Mesodermal cell (in vitro differentiated cells): ENCODE measurements at regions not wholly inside any gene's neighbourhood (a gene's known extent, or its start where the extent isn't known, plus 50 kb on each side); places are given as distances from the start of the nearest gene placed in this dataset.

Source experiments
- H3K27ac ChIP-seq: 2 replicates; pipeline ENCODE4 v1.7.0; 2013; ENCODE audit warnings: mild to moderate bottlenecking, low read depth, low read length, moderate library complexity; ENCODE audit not compliant: severe bottlenecking
- H3K36me3 ChIP-seq: 2 replicates; pipeline ENCODE4 v1.7.1; 2013; ENCODE audit warnings: mild to moderate bottlenecking, low read length, moderate library complexity; ENCODE audit not compliant: control insufficient read depth, insufficient read depth
- H3K4me1 ChIP-seq: one replicate; pipeline ENCODE4 v1.7.1; 2013; ENCODE audit warnings: mild to moderate bottlenecking, low read length; ENCODE audit not compliant: insufficient read depth, control insufficient read depth, poor library complexity, severe bottlenecking
- H3K4me3 ChIP-seq: 2 replicates; pipeline ENCODE4 v1.7.0; 2013; ENCODE audit warnings: low read length, control low read depth, mild to moderate bottlenecking; ENCODE audit not compliant: insufficient read depth, poor library complexity, severe bottlenecking; ENCODE audit errors: extremely low read depth
- H3K9me3 ChIP-seq: 2 replicates; pipeline ENCODE4 v1.7.1; 2013; ENCODE audit warnings: mild to moderate bottlenecking, low read length, moderate library complexity; ENCODE audit not compliant: control insufficient read depth
- WGBS, 2 experiments: methylation state at CpG; one replicate each; pipeline ENCODE4 v1.1.5; 2013; ENCODE audit warnings: missing lambda C conversion rate in 2 of 2; ENCODE audit not compliant: insufficient coverage in 2 of 2; 5-methylcytosine and 5-hydroxymethylcytosine counted together

DNA sequence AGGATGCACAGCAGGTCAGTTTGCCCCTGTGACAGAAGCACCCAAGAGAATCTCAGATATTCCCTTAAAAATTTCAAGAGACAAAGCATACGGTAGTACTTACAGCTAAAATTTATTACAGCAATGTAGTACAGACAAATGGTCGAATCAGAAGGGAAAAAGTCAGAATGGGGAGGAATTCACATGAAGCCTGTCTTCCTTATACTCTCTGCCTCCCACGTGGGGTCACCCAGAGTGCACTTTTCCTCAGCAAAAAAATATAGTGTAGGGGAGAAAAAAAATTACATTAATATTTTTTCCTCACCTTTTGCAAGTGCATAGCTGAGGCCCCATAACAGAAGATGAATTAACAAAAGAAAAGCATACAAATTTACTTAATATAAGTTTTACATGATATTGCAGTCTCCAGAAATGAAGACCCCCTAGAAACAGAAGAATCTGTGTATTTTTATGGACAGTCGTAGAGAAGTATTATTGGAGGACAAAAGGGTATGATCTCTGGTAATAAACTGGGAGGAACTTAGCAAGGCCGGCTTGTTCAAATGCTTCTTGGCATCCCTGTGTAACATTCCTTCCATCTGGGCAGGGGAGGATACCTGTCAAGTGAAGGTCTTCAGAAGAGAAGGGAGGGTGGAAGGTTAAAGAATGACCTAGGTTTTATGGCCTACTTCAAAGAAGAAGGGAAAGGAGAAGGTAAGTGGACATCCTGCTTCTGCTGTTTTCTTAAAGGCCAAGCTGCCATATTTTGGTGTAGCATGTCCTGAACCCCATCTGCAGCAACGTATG, 270.6 kb upstream of the MAGI2 start:
- no peaks in the 10 kb centered on the region for H3K4me1 ChIP-seq
- H3K27ac ChIP-seq = no peak overlapping the region
- 86 to 100% methylated on average over 2 to 4 of the region's 6 CpGs for WGBS, 2 experiments
- H3K36me3 ChIP-seq = no peaks in the 10 kb centered on the region
- no peak overlapping the region for H3K4me3 ChIP-seq
- no peaks in the 10 kb centered on the region for H3K9me3 ChIP-seq

DNA sequence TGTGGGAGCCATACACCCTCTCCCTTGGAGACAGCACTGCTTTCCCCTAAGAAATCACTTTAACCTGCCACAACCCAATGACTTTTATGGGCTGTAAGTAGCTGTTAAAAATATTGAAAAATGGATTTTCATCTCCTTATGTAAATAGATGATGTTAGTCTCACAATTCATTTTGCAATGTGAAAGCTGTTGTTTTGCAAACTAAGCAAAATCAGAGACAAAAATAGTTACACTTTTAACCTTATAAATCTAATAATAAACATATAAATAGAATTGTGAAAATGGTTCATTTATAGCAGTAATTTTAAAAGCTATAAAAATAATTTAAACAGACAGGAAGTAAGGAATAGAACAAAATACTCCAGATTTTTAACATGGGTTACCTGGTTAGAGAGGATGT, 268.8 kb upstream of the MAGI2 start:
- Histone ChIP-seq H3K27ac (no peak overlapping the region), H3K4me3 (no peak overlapping the region), H3K36me3 (no peaks in the 10 kb centered on the region), H3K9me3 (no peaks in the 10 kb centered on the region), H3K4me1 (no peaks in the 10 kb centered on the region)

DNA sequence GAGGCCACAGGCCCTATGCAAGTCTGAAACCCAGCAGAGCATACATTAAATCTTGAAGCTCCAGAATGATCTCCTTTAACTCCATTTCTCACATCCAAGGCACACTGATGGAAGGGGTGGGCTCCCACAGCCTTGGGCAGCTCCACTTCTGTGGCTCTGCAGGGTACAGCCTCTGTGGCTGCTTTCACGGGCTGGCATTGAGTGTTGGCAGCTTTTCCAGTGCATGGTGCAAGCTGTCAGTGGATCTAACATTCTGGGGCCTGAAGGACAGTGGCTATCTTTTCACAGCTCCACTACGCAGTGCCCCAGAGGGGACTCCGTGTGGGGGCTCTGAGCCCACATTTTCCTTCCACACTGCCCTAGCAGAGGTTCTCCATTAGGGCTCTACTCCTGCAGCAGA, 265.7 kb upstream of the MAGI2 start:
- WGBS, 2 experiments = 88 to 90% methylated on average over 3 of the region's 3 CpGs
- H3K36me3 ChIP-seq = no peaks in the 10 kb centered on the region
- H3K4me1 ChIP-seq = no peaks in the 10 kb centered on the region
- no peak overlapping the region for H3K4me3 ChIP-seq
- no peak overlapping the region for H3K27ac ChIP-seq
- no peaks in the 10 kb centered on the region for H3K9me3 ChIP-seq

DNA sequence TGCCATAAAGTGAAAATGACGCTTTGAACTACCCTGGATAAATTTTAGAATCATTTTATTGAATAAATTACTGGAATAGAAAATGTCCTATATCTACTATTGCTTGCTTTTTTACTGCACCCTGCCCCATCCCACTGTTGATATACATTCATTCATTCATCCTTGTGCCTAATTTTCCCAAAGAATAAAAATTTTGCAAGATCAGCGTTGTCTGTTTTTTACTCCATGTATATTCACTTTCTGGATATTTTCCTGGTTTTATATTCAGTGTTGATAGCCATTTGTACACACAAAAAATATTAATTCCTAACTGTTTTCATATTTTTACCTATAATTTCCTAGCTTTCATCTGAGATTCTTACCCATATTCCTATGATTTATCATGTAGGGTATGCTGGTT, 262.9 kb upstream of the MAGI2 start:
- no peak overlapping the region for H3K27ac ChIP-seq
- H3K4me3 ChIP-seq = no peak overlapping the region
- no peaks in the 10 kb centered on the region for H3K4me1 ChIP-seq
- H3K9me3 ChIP-seq = no peaks in the 10 kb centered on the region
- WGBS, 2 experiments = no CpG with 5 or more reads among the region's 2 CpGs
- H3K36me3 ChIP-seq = no peaks in the 10 kb centered on the region

DNA sequence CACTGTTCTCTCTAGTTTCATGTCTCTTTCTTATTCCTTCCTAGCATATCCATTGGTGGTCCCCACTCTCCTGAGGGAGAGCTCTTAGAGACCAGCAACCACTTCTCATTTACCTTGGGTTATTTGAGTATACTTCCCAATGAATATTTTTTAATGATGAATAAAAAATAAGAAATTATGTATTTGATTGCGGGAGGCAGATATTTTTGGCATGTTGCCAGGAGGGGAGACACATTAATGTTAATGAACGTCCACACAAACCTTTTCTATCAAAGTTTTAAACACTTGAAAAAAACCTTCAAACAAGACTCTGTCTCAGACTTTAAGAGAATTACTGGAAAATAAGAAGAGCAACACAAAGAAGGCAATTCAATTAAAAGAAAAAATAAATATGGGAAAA, 260.6 kb upstream of the MAGI2 start:
- no peaks in the 10 kb centered on the region for H3K4me1 ChIP-seq
- no peak overlapping the region for H3K27ac ChIP-seq
- no CpG with 5 or more reads among the region's 2 CpGs for WGBS, 2 experiments
- H3K9me3 ChIP-seq = no peaks in the 10 kb centered on the region
- no peak overlapping the region for H3K4me3 ChIP-seq
- H3K36me3 ChIP-seq = no peaks in the 10 kb centered on the region

DNA sequence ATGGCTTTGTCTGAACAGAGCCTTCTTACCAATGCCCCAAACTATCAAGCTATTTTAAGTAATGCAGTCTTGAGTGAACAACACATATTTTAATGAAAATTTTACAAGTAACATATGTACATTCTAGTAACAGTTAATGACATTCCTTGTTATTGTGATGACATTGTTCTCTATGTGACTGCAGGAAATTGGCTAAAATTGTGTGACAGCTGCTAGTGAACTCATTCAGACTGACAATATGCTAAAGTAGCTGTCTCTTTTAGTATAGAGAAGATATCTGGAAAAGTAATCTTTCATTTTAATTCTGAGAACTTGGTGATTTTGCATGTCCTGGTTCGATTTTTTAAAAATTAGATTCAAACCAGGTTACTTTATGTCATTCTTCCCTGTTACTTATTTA, 259.8 kb upstream of the MAGI2 start:
- Histone ChIP-seq H3K9me3 (no peaks in the 10 kb centered on the region), H3K27ac (no peak overlapping the region), H3K4me1 (no peaks in the 10 kb centered on the region), H3K4me3 (no peak overlapping the region), H3K36me3 (no peaks in the 10 kb centered on the region)
- no CpG with 5 or more reads among the region's 1 CpG for WGBS, 2 experiments

DNA sequence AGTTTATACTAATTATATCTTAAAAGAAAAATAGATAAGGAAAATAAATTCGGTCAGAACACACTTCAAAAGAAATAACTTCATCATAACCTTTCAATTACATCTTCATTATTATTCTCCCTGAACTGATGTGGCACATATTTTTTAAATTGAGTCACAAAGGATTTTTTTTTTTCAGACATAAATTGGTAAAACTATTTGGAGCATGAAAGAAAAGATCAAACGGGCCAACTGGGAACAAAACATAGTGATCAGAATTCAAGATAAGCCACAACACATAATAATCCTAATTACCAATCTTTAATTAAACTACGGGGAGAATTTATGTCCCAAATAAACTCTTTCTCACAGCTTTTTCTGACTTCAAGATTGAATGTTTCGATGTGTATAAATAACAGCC, 258.2 kb upstream of the MAGI2 start:
- Histone ChIP-seq H3K27ac (no peak overlapping the region), H3K4me1 (no peaks in the 10 kb centered on the region), H3K9me3 (no peaks in the 10 kb centered on the region), H3K4me3 (no peak overlapping the region), H3K36me3 (no peaks in the 10 kb centered on the region)
- 100% methylated on average over 1 of the region's 4 CpGs; no CpG with 5 or more reads in 1 of the 2 experiments for WGBS, 2 experiments

DNA sequence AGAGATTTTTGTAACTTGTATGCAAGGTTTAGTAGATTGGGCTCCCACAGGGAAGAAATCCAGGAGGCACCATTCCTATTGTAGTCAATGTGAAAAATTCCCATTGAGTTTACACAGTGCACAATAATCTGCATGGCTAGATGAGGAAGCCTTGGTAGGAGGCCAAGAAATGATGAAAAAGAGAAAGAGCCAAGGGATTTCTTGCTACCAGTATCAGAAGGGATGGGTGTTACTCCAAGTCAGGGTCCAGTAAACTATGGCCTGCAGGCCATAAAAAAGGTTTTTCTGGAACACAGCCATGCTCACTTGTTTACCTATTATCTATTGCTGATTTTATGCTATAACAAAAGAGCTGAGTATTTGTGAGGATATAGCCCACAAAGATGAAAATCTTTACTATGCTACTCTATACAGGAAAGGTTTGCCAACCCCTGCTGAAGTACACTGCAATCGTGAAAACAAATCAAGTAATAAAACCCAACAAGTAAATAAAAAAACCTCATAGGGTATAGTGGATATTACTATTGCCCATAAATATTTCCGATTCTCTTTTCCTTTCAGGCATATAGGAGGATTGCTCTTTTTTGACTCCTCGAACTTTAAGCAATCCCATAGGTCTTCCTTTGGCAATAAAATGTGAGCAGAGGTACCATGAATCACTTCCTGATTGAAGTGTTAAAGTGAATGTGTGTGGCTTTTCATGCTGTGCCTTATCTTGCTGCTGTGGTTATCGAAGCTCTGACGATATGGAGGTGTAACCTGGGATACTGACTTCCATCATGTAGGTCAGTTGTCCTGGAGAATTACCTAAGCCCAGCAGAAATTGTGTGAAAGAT, 256.3 kb upstream of the MAGI2 start:
- Histone ChIP-seq H3K27ac (no peak overlapping the region), H3K36me3 (no peaks in the 10 kb centered on the region), H3K4me3 (no peak overlapping the region), H3K4me1 (no peaks in the 10 kb centered on the region), H3K9me3 (no peaks in the 10 kb centered on the region)
- WGBS, 2 experiments = 44 to 78% methylated on average over 2 to 4 of the region's 5 CpGs

DNA sequence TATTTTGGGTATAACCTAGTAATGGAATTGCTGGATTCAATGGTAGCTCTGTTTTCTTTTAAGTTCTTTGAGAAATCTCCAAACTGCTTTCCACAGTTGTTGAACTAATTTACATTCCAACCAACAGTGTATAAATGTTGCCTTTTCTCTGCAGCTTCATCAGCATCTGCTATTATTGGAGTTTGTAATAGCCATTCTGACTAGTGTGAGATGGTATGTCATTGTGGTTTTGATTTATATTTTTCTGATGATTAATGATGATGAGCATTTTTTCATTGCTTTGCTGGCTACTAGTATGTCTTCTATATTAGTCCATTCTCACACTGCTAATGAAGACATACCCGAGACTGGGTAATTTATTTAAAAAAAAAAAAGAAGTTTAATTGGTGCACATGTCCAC, 248.6 kb upstream of the MAGI2 start:
- H3K27ac ChIP-seq = no peak overlapping the region
- H3K4me3 ChIP-seq = no peak overlapping the region
- no peaks in the 10 kb centered on the region for H3K4me1 ChIP-seq
- H3K9me3 ChIP-seq = no peaks in the 10 kb centered on the region
- no peaks in the 10 kb centered on the region for H3K36me3 ChIP-seq
- no CpG with 5 or more reads among the region's 1 CpG for WGBS, 2 experiments

DNA sequence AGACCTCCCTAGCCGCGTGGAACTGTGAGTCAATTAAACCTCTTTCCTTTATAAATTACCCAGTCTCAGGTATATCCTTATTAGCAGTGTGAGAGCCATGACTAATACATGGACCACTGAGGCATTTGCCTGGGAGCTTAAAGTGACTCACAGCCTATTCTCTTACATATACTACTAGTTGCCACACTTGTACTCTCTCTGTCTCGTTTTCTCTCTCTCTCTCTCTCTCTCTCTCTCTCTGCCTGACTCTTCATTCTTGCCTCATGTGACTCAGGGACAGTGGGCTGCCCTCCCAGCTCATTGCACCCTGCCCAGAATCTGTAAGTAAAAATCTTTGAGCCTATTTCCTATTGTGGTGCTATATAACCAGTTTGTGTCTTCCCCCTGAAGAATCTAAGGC, 238.5 kb upstream of the MAGI2 start:
- Histone ChIP-seq H3K9me3 (no peaks in the 10 kb centered on the region), H3K4me3 (no peak overlapping the region)
- 84 to 92% methylated on average over 3 of the region's 3 CpGs for WGBS, 2 experiments

DNA sequence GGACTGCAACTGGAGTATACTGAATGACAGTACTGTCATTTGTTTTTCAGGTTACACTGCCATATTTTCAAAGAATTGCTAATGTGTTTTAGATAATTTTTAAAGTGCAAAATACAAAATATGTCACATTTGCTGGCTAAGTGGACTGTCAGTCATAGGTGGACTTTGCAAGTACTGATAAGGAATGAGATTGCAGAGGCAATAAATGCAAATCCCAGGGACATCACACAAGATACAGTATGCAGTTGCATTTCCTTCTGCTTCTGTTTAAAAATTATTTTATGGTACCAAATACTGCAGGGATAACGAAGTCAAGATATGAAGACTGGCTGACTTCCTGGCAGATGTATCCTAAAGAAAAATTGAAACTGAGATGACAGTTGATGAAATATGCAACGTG, 237.6 kb upstream of the MAGI2 start:
- WGBS, 2 experiments = 83% methylated on average over 1 of the region's 2 CpGs; no CpG with 5 or more reads in 1 of the 2 experiments
- Histone ChIP-seq H3K36me3 (no peaks in the 10 kb centered on the region), H3K4me3 (no peak overlapping the region), H3K4me1 (no peaks in the 10 kb centered on the region), H3K27ac (no peak overlapping the region), H3K9me3 (no peaks in the 10 kb centered on the region)

More for the DNA sequence above, 238.5 kb upstream of the MAGI2 start:
- no peaks in the 10 kb centered on the region for H3K36me3 ChIP-seq
- no peaks in the 10 kb centered on the region for H3K4me1 ChIP-seq
- no peak overlapping the region for H3K27ac ChIP-seq
